HL-60 (cell line): ENCODE measurements at regions not wholly inside any gene's neighbourhood (a gene's known extent, or its start where the extent isn't known, plus 50 kb on each side); places are given as distances from the start of the nearest gene placed in this dataset.

Source experiments
- CTCF ChIP-seq: IDR thresholded peaks from one replicate; pipeline ENCODE4 v1.5.1; 2011; ENCODE audit warnings: low read length, control low read depth, inconsistent platforms; ENCODE audit not compliant: insufficient read depth
- POLR2AphosphoS5 ChIP-seq: IDR thresholded peaks from 2 replicates; pipeline ENCODE4 v1.6.1; 2012; ENCODE audit warnings: low read depth

- TF ChIP-seq POLR2AphosphoS5 (no peak), CTCF (no peak)
Measured at GRCh38 chr21:16742741-16743140, 770.1 kb upstream of the CXADR start.
